Cardiac fibroblast (primary cell): ENCODE measurements at regions not wholly inside any gene's neighbourhood (a gene's known extent, or its start where the extent isn't known, plus 50 kb on each side); places are given as distances from the start of the nearest gene placed in this dataset.

ENCODE experiments used
- DNase-seq, 2 donors: peaks; one replicate each; pipeline versions ENCODE4 v3.0.0 to v3.0.0-alpha.2; 2010; ENCODE audit warnings: low read depth in 2 of 2
- H3K4me3 ChIP-seq, 2 donors: replicated peaks in 1 of 2; 1 replicate in 1 of 2; 2 replicates in 1 of 2; pipeline ENCODE4 v1.5.1; 2011; ENCODE audit warnings: low read depth in 2 of 2, low read length in 2 of 2, mild to moderate bottlenecking in 2 of 2, moderate library complexity in 1 of 2
- TF ChIP-seq, protein P1 (sequence below): IDR thresholded peaks from one replicate; pipeline ENCODE4 v1.5.1; 2011; ENCODE audit warnings: low read depth, mild to moderate bottlenecking, low read length, inconsistent platforms

- no peak for DNase-seq
- H3K4me3 ChIP-seq, result no peak overlapping the region
- TF ChIP-seq, protein P1, sequence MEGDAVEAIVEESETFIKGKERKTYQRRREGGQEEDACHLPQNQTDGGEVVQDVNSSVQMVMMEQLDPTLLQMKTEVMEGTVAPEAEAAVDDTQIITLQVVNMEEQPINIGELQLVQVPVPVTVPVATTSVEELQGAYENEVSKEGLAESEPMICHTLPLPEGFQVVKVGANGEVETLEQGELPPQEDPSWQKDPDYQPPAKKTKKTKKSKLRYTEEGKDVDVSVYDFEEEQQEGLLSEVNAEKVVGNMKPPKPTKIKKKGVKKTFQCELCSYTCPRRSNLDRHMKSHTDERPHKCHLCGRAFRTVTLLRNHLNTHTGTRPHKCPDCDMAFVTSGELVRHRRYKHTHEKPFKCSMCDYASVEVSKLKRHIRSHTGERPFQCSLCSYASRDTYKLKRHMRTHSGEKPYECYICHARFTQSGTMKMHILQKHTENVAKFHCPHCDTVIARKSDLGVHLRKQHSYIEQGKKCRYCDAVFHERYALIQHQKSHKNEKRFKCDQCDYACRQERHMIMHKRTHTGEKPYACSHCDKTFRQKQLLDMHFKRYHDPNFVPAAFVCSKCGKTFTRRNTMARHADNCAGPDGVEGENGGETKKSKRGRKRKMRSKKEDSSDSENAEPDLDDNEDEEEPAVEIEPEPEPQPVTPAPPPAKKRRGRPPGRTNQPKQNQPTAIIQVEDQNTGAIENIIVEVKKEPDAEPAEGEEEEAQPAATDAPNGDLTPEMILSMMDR, result no peak
These were observed 322.9 kb upstream of the ZC3H12C start for GRCh38 chr11:109770323-109770722.

- no peak overlapping the region for H3K4me3 ChIP-seq
- no peak for DNase-seq
- TF ChIP-seq, protein P1, result no peak
These were observed 320.3 kb upstream of the ZC3H12C start for GRCh38 chr11:109772892-109773291.

- no peak overlapping the region for H3K4me3 ChIP-seq
- TF ChIP-seq, protein P1, result no peak
- no peak for DNase-seq
These were observed 317.5 kb upstream of the ZC3H12C start for GRCh38 chr11:109775686-109776085.

DNA sequence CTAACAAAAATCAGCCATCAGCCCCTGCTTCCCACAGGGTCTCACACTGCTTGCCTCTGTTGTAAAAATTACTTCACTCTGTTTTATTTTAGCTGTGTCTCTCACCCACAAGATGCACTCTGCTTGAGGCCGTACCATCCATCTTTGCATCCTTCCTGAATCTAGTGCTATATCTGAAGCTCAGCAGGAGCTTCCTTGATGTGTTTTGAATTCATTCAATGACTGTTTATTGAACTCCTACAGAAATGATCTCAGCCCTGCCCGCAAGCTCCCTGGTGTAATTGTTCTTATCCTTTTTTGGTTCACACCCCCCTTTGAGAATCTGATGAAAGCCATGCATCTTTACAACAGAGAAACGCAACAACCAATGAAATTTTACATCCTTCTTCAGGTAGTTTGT lies 310.2 kb upstream of the ZC3H12C start:
- H3K4me3 ChIP-seq, result no peak overlapping the region
- DNase-seq, result no peak
- TF ChIP-seq, protein P1, result no peak

GRCh38 chr11:109783840-109784239 lies 309.4 kb upstream of the ZC3H12C start:
- TF ChIP-seq, protein P1, result no peak
- no peak for DNase-seq
- H3K4me3 ChIP-seq, result no peak overlapping the region

DNA sequence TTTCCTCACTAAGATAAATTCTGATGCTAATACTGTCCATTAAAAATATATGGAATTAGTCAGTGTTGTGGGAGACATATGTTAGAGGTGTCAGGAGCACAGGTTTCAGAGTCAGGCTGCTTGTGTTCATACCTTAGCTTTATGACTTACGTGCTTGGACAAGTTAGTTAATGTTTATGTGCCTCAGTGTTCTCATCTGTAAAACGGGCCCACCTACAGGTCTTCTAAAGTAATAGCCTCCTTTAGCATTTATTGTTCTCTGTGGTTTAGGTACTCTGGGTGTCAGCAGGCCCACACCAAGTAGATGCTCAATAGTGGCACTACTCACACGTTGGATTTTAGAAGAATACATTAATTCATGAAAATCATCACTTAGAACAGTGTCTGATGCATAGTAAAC lies 308.7 kb upstream of the ZC3H12C start:
- no peak for DNase-seq
- H3K4me3 ChIP-seq, result no peak overlapping the region
- TF ChIP-seq, protein P1, result no peak

- TF ChIP-seq, protein P1, result no peak
- DNase-seq, result no peak
- no peak overlapping the region for H3K4me3 ChIP-seq
These were observed 308.0 kb upstream of the ZC3H12C start for GRCh38 chr11:109785198-109785597.
